GM06990 (cell line): ENCODE measurements at regions not wholly inside any gene's neighbourhood (a gene's known extent, or its start where the extent isn't known, plus 50 kb on each side); places are given as distances from the start of the nearest gene placed in this dataset.

Experiments used
- DNase-seq: peaks from one replicate; pipeline ENCODE4 v3.0.0-alpha.2; 2011; ENCODE audit not compliant: insufficient read length; ENCODE audit errors: extremely low read depth
- H3K27me3 ChIP-seq: replicated peaks from 2 replicates; pipeline ENCODE4 v1.6.0; 2011; ENCODE audit warnings: low read length; ENCODE audit not compliant: control insufficient read depth, insufficient read depth
- H3K36me3 ChIP-seq: 2 replicates; pipeline ENCODE4 v1.5.1; 2011; ENCODE audit warnings: low read length; ENCODE audit not compliant: control insufficient read depth, insufficient read depth
- H3K4me3 ChIP-seq: replicated peaks from 2 replicates; pipeline ENCODE4 v1.5.1; 2011; ENCODE audit warnings: low read depth, mild to moderate bottlenecking, control low read depth, low read length
- TF ChIP-seq, protein P1 (sequence below): IDR thresholded peaks from 2 replicates; pipeline ENCODE4 v1.5.1; 2011; ENCODE audit warnings: low read length, control low read depth, mild to moderate bottlenecking, inconsistent platforms; ENCODE audit not compliant: insufficient read depth, poor library complexity, severe bottlenecking

DNA sequence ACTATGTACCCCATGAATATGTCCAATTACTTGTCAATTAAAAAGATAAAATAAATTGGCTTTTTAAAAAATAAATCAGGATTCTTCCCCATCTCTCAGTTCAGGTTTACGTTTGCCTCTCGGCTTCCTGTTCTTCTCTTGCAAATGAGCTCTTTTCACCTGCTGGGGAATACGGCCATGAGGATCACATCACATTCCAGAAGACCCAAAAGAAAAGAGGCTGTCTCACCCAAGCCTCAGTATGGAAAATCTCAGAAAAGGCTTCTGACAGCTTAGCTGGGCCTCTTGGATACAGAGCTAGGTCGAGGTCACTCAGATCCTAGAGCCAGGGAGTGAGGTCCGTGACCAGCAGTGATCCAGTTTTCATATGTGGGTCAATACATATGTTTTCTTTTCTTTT is 171.2 kb upstream of the SDK2 start:
- Histone ChIP-seq H3K36me3 (no peaks in the 10 kb centered on the region), H3K4me3 (no peak overlapping the region)
- DNase-seq, result no peak

DNA sequence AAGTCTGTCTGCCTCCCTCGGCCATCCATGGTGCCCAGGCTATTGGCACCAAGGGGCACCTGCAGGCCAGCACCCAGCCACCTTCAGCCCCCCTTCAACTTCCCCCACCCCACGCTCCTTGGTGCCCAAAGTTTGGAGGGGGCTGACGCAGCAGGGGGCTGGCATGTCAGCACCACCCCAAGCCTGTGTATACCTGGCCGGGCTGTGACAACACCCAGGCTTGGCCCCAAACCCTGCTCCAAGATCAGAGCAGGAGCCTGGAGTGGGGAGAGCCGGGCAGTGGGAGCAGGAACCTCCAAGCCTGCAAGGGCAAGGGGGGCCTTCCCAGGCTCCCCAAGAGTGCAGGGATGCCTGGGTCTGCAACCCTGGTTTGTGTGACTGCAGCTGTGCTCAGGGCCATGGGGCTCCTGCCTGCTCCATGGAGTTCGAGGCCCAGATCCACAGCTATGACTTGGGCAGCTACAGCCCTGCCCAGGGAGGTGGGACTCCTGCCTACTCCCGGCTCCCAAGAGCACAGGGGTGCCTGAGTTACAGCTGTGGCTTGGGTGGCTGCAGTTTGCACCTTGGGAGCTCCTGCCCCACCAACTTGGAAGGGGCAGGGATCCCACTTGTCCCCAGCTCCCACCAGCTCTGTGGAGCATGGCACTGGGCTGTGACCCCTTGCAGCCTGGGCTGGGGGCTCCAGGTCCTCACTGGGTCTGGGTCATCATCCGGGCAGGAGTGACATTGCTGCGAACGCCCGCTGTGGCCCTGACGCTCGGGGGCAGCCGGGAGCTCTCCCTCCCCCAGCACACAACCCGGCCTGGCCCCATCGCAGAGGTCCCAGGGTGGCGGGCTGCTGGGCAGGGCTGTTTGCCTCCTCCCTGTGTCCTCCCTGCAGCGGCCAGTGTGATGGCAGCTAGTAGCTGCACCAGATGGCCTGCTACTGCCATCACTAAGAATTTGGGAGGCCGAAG is 175.5 kb upstream of the SDK2 start:
- no peak for DNase-seq
- no peak overlapping the region for H3K4me3 ChIP-seq
- TF ChIP-seq, protein P1, sequence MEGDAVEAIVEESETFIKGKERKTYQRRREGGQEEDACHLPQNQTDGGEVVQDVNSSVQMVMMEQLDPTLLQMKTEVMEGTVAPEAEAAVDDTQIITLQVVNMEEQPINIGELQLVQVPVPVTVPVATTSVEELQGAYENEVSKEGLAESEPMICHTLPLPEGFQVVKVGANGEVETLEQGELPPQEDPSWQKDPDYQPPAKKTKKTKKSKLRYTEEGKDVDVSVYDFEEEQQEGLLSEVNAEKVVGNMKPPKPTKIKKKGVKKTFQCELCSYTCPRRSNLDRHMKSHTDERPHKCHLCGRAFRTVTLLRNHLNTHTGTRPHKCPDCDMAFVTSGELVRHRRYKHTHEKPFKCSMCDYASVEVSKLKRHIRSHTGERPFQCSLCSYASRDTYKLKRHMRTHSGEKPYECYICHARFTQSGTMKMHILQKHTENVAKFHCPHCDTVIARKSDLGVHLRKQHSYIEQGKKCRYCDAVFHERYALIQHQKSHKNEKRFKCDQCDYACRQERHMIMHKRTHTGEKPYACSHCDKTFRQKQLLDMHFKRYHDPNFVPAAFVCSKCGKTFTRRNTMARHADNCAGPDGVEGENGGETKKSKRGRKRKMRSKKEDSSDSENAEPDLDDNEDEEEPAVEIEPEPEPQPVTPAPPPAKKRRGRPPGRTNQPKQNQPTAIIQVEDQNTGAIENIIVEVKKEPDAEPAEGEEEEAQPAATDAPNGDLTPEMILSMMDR, result no peak
- H3K36me3 ChIP-seq, result no peaks in the 10 kb centered on the region
- no peaks in the 10 kb centered on the region for H3K27me3 ChIP-seq

More for the DNA sequence above, 171.2 kb upstream of the SDK2 start:
- no peaks in the 10 kb centered on the region; the same call in none of the 2 replicates for H3K27me3 ChIP-seq
- TF ChIP-seq, protein P1, result no peak

DNA sequence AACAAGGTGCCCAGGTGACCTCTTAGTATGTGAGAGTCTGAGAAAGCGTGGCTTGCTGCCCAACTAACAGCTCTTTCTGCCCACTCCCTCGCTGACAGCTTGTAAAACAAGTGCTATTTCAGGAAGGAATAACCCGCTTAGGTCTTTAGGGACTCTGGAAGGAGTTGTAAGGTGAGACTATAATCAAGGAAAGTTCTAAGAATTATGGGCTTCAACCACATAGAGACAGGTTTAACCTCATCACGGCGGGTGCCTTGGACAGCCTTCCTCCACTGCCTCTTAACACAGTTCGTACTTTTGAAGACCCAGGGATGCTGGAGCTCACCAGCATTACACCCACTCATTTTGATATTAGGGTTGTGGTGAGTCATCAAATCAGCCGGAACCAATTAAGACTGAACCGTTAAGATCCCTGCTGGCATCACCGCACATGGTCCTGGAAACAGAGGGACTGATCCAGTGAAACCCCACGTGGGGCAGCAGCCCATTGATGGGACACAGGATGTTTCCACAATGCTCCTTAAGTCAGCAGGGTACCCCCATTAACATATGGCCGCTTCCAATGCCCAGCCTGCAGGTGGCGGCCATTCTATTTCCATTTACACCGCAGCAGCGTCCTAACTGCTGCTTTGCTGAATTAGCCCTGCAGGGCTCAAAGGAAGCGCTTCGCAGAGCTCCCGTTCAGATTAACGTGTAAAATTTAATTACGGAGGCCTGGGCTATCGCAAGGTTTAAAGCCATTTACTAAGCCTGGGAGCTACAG is 176.6 kb upstream of the SDK2 start:
- DNase-seq, result no peak
- no peak overlapping the region for H3K4me3 ChIP-seq
- TF ChIP-seq, protein P1, result no peak
- no peaks in the 10 kb centered on the region for H3K36me3 ChIP-seq
- no peaks in the 10 kb centered on the region; the same call in 1 of the 2 replicates for H3K27me3 ChIP-seq

DNA sequence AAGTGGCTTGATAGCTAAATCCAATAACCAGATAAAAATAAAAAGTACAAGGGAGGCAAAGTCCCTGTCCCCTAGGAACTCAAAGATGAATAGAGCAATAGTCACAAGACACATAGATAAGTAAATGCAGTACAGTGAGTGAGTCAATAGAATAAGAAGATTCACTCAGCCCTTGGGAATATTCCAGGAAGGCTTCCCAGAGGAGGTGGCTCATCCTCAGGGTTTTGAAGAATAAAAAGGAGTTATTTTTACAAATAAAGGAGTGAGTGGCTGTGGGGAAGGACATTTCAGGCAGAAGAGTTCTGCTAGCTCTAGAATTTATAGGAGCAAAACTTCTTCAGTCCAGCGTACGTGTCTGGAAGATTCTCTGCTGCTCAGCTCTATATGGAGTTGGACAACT is 177.4 kb upstream of the SDK2 start:
- Histone ChIP-seq H3K4me3 (no peak overlapping the region), H3K36me3 (no peaks in the 10 kb centered on the region), H3K27me3 (no peaks in the 10 kb centered on the region; the same call in none of the 2 replicates)
- TF ChIP-seq, protein P1, result no peak
- no peak for DNase-seq

DNA sequence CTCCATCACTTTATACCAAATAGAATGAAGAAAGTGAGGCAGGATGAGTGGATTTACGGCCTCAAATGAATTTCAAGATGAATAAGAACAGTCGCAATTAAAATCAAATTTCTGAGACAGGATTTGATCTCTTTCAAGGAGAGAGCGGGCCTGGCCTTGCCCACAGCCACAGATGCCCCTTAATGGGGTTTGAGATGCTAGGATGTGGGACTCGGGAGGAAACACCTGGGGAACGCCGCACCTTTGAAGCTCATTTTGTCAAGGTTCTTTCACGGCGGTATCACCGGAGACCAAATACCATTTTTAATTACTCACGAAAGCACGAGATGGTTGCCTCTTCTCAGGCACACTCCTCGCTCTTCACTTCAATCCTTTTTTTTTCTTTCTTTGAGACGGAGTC is 178.1 kb upstream of the SDK2 start:
- H3K4me3 ChIP-seq, result no peak overlapping the region
- H3K27me3 ChIP-seq, result no peaks in the 10 kb centered on the region; the same call in none of the 2 replicates
- TF ChIP-seq, protein P1, result no peak
- DNase-seq, result no peak
- H3K36me3 ChIP-seq, result no peaks in the 10 kb centered on the region
